GM12875 (cell line): ENCODE measurements at regions not wholly inside any gene's neighbourhood (a gene's known extent, or its start where the extent isn't known, plus 50 kb on each side); places are given as distances from the start of the nearest gene placed in this dataset.

Experiments used
- H3K4me3 ChIP-seq: one replicate; pipeline ENCODE4 v1.5.1; 2011; ENCODE audit warnings: low read depth, low read length, control low read depth
- TF ChIP-seq, protein P1 (sequence below): IDR thresholded peaks from 2 replicates; pipeline ENCODE4 v1.5.1; 2011; ENCODE audit warnings: low read depth, mild to moderate bottlenecking, control low read depth, inconsistent platforms, low read length, moderate library complexity, borderline replicate concordance; ENCODE audit not compliant: insufficient read depth

GRCh38 chr15:31869686-31870307 is 160.5 kb upstream of the CHRNA7 start:
- TF ChIP-seq, protein P1, sequence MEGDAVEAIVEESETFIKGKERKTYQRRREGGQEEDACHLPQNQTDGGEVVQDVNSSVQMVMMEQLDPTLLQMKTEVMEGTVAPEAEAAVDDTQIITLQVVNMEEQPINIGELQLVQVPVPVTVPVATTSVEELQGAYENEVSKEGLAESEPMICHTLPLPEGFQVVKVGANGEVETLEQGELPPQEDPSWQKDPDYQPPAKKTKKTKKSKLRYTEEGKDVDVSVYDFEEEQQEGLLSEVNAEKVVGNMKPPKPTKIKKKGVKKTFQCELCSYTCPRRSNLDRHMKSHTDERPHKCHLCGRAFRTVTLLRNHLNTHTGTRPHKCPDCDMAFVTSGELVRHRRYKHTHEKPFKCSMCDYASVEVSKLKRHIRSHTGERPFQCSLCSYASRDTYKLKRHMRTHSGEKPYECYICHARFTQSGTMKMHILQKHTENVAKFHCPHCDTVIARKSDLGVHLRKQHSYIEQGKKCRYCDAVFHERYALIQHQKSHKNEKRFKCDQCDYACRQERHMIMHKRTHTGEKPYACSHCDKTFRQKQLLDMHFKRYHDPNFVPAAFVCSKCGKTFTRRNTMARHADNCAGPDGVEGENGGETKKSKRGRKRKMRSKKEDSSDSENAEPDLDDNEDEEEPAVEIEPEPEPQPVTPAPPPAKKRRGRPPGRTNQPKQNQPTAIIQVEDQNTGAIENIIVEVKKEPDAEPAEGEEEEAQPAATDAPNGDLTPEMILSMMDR, result no peak
- no peak overlapping the region for H3K4me3 ChIP-seq

- peak within 1 kb of the TSS; percentile 61 for H3K4me3 ChIP-seq
- TF ChIP-seq, protein P1, result no peak
These were observed 159.8 kb upstream of the CHRNA7 start, which contains the start of gene OTUD7A for GRCh38 chr15:31870328-31871165. Gene OTUD7A, minus strand, starts transcription at chr15:31870673.

- peak overlapping the region; percentile 53 for H3K4me3 ChIP-seq
- TF ChIP-seq, protein P1, result no peak
These were observed 159.0 kb upstream of the CHRNA7 start for GRCh38 chr15:31871166-31871886.

DNA sequence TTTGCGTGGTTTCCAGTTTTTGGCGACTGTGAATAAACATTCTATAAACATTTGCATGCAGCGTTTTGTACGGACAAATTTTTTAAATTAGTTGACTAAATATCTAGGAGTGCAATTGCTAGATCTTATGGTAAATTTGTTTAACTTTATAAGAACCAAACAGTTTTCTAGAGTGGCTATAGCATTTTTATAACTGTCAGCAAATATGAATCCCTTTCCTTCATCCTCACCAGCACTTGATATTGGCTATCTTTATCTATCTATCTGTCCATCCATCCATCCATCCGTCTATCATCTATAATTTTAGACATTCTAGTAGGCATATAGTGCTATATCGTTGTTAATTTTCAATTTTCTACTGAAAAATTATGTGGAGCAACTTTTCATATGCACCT is 158.4 kb upstream of the CHRNA7 start:
- TF ChIP-seq, protein P1, result no peak
- no peak overlapping the region for H3K4me3 ChIP-seq

DNA sequence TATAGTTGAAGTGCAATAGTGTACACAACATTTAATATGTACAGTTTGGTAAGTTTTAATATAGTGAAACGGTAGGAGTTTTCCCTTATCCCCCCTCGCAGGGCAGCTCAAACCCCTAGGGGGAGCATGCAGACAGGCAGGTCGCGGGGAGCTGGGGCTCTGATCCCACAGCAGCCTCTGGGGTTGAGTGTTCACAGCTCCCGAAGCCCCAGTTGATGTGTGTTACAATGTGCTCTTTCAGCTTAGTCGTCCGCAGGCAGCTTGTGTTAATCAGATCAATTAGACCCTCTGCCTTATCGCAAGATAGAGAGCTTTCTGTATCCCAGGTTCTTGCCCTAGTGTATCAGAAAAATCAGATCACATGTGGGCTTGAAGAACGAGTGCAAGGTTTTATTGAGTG is 143.1 kb upstream of the CHRNA7 start:
- TF ChIP-seq, protein P1, result 0 out of 2 replicates have a peak, but pooled peaks have one; percentile 3

GRCh38 chr15:31892513-31892912 is 137.8 kb upstream of the CHRNA7 start:
- no peak overlapping the region for H3K4me3 ChIP-seq
- TF ChIP-seq, protein P1, result no peak

More for the DNA sequence above, 143.1 kb upstream of the CHRNA7 start:
- no peak overlapping the region for H3K4me3 ChIP-seq
